GM19452 (cell line): ENCODE measurements at regions not wholly inside any gene's neighbourhood (a gene's known extent, or its start where the extent isn't known, plus 50 kb on each side); places are given as distances from the start of the nearest gene placed in this dataset.

Experiments used
- ATAC-seq: cut with Tn5 transposase; IDR thresholded peaks from one replicate; pipeline ENCODE4 v1.9.1; 2021; ENCODE audit not compliant: unreplicated experiment

GRCh38 chr2:3138621-3139020 is 239.0 kb downstream of the EIPR1 start:
- ATAC-seq: no peak

GRCh38 chr2:3137651-3138300 is 239.8 kb downstream of the EIPR1 start:
- no peak for ATAC-seq

- ATAC-seq: no peak
Measured at GRCh38 chr2:3135676-3136075, 241.9 kb downstream of the EIPR1 start.

GRCh38 chr2:3134026-3134571 is 243.5 kb downstream of the EIPR1 start:
- no peak for ATAC-seq

- no peak for ATAC-seq
Measured at GRCh38 chr2:3132966-3133365, 244.7 kb downstream of the EIPR1 start.

GRCh38 chr2:3132466-3132865 is 245.2 kb downstream of the EIPR1 start:
- no peak for ATAC-seq

DNA sequence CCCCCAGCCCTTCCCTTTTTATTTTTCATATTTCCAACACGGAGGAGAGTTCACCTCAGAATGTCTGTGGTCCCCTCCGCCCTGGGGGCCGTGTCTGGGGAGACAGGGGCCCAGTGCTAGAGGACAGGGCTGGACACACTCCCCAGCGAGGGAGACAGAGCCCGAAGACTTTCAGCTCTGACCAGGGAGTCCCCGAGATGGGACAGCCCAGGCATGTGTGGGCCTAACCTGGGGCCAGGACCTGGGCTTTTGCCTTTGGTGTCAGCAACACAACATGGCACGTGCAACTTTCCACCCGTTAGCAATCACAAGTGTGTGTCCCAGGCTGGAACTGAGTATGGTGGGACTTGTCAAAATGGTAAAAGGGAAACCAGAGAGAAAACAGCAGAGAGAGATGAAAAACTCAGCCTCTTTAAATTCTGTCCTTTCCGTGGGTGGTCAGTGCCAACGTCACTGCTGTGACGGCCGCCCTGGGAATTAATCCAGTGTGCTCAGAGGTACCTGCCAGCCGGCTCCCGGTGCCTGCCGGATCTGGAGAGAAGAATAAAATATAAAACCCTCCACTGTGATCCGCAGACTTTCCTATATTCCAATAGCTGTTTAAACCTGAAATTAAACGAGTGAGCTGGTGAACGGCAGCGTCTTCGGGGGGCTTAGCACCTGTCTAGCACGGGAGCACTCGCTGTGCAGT is 245.8 kb downstream of the EIPR1 start:
- ATAC-seq: no peak

GRCh38 chr2:3130889-3131635 is 246.6 kb downstream of the EIPR1 start:
- no peak for ATAC-seq

GRCh38 chr2:3130444-3130843 is 247.2 kb downstream of the EIPR1 start:
- ATAC-seq: no peak

- no peak for ATAC-seq
Measured at GRCh38 chr2:3129867-3130266, 247.8 kb downstream of the EIPR1 start.

- no peak for ATAC-seq
Measured at GRCh38 chr2:3128786-3129185, 248.8 kb downstream of the EIPR1 start.

- no peak for ATAC-seq
Measured at GRCh38 chr2:3127710-3128109, 249.9 kb downstream of the EIPR1 start.

DNA sequence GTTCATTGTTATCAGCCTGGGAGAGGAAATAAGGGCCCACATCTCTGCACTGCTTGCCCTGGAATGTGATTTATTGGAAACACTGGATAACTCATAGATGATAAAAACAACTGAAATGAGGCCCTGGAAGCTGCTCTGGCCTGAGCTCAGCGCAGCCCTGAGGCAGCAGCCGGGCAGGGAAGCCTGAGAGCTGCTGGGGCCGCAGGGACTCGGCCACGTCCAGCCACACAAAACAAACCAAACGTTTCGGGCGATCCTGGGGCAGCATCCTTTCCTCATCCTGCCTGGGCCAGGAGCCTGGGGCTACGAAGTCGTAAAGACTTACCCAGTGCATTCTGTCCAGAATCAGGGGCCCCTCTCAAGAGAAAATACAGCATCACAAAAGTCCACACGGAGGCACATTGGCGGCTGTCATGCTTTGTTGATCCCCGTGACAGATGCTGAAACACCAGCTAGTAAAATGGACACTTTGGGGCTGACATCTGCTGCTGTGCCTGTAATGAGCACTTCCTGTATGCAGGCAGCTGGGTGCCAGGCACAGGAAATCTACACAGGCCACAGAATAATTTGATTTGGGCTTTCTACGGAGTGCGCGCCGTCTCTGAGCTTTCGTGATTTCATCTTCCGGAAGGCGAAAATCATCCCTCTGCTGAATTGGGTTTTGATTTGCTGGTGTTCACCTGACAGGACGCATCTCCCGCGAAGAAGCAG is 250.6 kb downstream of the EIPR1 start:
- no peak for ATAC-seq

- ATAC-seq: no peak
Measured at GRCh38 chr2:3126171-3126910, 251.3 kb downstream of the EIPR1 start.

DNA sequence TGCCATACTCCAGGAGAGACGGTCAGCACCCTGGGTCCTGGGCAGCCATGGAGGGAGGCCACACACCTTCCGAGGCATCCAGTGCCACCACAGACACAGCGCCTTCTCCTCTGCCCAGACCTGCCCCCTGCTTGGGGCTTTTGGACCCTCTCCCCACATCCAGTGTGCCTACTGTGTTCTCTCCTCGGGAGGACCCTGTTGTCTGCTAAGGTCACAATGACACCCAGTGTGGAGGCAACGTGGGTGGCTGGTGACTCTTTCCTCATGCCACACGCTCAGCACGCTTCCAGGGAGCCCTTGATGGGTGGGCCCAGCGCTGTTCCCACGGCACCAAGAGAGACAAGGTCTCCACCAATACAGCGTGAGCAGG is 251.9 kb downstream of the EIPR1 start:
- ATAC-seq: no peak

GRCh38 chr2:3125001-3125760 is 252.4 kb downstream of the EIPR1 start:
- no peak for ATAC-seq

DNA sequence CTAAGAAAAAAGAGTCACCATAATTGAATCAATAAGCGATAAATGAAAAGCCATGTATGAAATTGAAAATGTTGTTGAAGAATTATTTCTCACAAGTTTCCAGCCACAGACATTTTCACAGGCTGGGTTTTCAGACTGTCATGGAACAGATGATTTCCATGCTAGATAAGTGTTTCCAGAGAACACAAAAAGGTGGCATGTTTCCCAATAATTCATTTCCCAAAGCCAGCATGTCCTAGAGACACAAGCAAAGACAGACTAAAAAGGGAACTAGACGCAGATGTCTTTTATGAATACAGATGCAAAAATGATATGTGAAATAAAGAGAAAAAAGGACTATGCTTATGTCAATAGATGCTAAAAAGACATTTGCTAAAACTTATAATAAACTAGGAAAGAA is 255.1 kb downstream of the EIPR1 start:
- no peak for ATAC-seq

GRCh38 chr2:3121601-3122000 is 256.0 kb downstream of the EIPR1 start:
- ATAC-seq: no peak

DNA sequence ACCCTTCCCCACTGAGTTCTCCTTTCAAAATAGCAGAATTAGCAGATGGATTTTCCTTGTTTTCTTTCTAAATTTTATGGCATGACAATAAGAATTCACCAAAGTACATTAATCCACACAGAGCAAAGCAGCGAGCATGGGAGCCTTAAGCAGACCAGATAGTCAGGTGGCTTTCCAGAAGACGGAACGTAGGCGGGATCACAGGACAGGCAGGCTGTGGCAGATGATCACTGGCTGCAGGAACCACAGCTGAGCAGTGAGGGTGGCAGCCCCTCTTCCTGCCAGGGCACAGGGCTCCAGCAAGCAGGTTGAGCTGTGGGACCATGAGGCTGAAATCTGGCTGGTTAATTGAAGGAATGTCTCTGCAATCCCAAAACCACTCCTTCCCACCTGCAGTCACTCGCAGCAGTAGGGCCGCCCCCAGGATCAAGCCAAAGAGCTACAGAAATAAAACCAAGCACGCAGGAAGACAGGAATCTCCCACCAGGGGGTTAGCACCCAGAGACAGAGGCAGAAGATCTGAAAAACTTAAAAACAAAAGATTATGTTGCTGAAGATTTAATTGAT is 259.9 kb downstream of the EIPR1 start:
- no peak for ATAC-seq

- ATAC-seq: no peak
Measured at GRCh38 chr2:3116371-3116770, 261.2 kb downstream of the EIPR1 start.
